Osteocyte (in vitro differentiated cells): ENCODE measurements at regions not wholly inside any gene's neighbourhood (a gene's known extent, or its start where the extent isn't known, plus 50 kb on each side); places are given as distances from the start of the nearest gene placed in this dataset.

Source experiments
- DNase-seq: peaks from one replicate; pipeline ENCODE4 v3.0.0; 2021; ENCODE audit warnings: mixed read lengths; ENCODE audit not compliant: unreplicated experiment; ENCODE audit errors: extremely low spot score
- H3K27ac Mint-ChIP-seq: one replicate; pipeline ENCODE4 v1.8.0; 2021; ENCODE audit warnings: mild to moderate bottlenecking, mixed read lengths; ENCODE audit not compliant: unreplicated experiment
- H3K27me3 Mint-ChIP-seq: one replicate; pipeline ENCODE4 v1.8.0; 2021; ENCODE audit warnings: mixed read lengths; ENCODE audit not compliant: unreplicated experiment
- H3K36me3 Mint-ChIP-seq: one replicate; pipeline ENCODE4 v1.8.0; 2021; ENCODE audit warnings: mixed read lengths; ENCODE audit not compliant: unreplicated experiment
- H3K4me1 Mint-ChIP-seq: one replicate; pipeline ENCODE4 v1.8.0; 2021; ENCODE audit warnings: mixed read lengths; ENCODE audit not compliant: unreplicated experiment
- H3K4me3 Mint-ChIP-seq: one replicate; pipeline ENCODE4 v1.8.0; 2021; ENCODE audit warnings: mild to moderate bottlenecking, moderate library complexity, mixed read lengths; ENCODE audit not compliant: unreplicated experiment
- H3K9me3 Mint-ChIP-seq: one replicate; pipeline ENCODE4 v1.8.0; 2021; ENCODE audit warnings: mixed read lengths; ENCODE audit not compliant: unreplicated experiment
- TF ChIP-seq, protein P1 (sequence below): fragments of 200-600 bp; sonication (generic); IDR thresholded peaks from 2 replicates; pipeline ENCODE4 v1.5.0; 2021; ENCODE audit warnings: antibody characterized with exemption, mild to moderate bottlenecking, moderate library complexity

DNA sequence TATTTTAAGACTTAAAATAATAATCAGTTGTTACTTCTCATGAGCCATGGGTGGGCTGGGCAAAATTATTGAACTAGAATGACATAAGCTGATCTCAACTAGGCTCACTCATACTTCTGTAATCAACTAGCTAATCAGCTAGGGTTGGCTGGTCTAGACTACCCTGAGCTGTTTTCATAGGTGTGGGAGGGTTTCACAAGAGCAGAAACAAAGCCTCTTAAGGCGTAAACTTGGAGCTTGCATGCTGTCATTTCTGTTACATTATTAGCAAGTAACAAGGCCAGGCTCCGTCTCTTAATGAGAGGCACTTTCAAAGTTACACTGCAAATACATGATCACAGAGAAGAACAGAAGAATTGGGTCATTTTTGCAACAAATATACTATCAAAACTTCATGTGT is 57.2 kb upstream of the GHR start:
- no peaks in the 10 kb centered on the region for H3K9me3 Mint-ChIP-seq
- H3K27me3 Mint-ChIP-seq: no peaks in the 10 kb centered on the region
- TF ChIP-seq, protein P1, sequence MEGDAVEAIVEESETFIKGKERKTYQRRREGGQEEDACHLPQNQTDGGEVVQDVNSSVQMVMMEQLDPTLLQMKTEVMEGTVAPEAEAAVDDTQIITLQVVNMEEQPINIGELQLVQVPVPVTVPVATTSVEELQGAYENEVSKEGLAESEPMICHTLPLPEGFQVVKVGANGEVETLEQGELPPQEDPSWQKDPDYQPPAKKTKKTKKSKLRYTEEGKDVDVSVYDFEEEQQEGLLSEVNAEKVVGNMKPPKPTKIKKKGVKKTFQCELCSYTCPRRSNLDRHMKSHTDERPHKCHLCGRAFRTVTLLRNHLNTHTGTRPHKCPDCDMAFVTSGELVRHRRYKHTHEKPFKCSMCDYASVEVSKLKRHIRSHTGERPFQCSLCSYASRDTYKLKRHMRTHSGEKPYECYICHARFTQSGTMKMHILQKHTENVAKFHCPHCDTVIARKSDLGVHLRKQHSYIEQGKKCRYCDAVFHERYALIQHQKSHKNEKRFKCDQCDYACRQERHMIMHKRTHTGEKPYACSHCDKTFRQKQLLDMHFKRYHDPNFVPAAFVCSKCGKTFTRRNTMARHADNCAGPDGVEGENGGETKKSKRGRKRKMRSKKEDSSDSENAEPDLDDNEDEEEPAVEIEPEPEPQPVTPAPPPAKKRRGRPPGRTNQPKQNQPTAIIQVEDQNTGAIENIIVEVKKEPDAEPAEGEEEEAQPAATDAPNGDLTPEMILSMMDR: no peak
- H3K4me3 Mint-ChIP-seq: no peak overlapping the region
- no peak overlapping the region for H3K27ac Mint-ChIP-seq
- no peak for DNase-seq
- no peaks in the 10 kb centered on the region for H3K4me1 Mint-ChIP-seq
- H3K36me3 Mint-ChIP-seq: no peaks in the 10 kb centered on the region
